GM19023 (cell line): ENCODE measurements at regions not wholly inside any gene's neighbourhood (a gene's known extent, or its start where the extent isn't known, plus 50 kb on each side); places are given as distances from the start of the nearest gene placed in this dataset.
"Not testable (repeated sequence)": the region's sequence is repeated elsewhere in the genome, so short reads cannot be mapped to it uniquely, and the experiment has no call there.

ENCODE experiments used
- ATAC-seq: cut with Tn5 transposase; IDR thresholded peaks from one replicate; pipeline ENCODE4 v1.9.1; 2021; ENCODE audit warnings: mild to moderate bottlenecking, moderate library complexity; ENCODE audit not compliant: unreplicated experiment

- ATAC-seq = no peak
Measured at GRCh38 chr15:92751528-92751927, 96.0 kb upstream of the FAM174B start.

- no peak for ATAC-seq
Measured at GRCh38 chr15:92753591-92753990, 98.0 kb upstream of the FAM174B start.

- ATAC-seq = no peak
Measured at GRCh38 chr15:92763459-92763858, 107.9 kb upstream of the FAM174B start.

GRCh38 chr15:92768131-92768530 lies 112.6 kb upstream of the FAM174B start:
- ATAC-seq = not testable (repeated sequence)

GRCh38 chr15:92770641-92771040 lies 115.1 kb upstream of the FAM174B start:
- ATAC-seq = no peak

GRCh38 chr15:92772061-92772460 lies 116.5 kb upstream of the FAM174B start:
- no peak for ATAC-seq

GRCh38 chr15:92772626-92773244 lies 117.2 kb upstream of the FAM174B start:
- ATAC-seq = no peak

- no peak for ATAC-seq
Measured at GRCh38 chr15:92773340-92773739, 117.8 kb upstream of the FAM174B start.

- no peak for ATAC-seq
Measured at GRCh38 chr15:92779874-92780273, 120.2 kb upstream of the CHD2 start.

GRCh38 chr15:92780843-92781242 lies 119.3 kb upstream of the CHD2 start:
- no peak for ATAC-seq

GRCh38 chr15:92781925-92782453 lies 118.1 kb upstream of the CHD2 start:
- no peak for ATAC-seq

- no peak for ATAC-seq
Measured at GRCh38 chr15:92787116-92787515, 113.0 kb upstream of the CHD2 start.

- ATAC-seq = no peak
Measured at GRCh38 chr15:92788196-92788595, 111.9 kb upstream of the CHD2 start.

- not testable (repeated sequence) for ATAC-seq
Measured at GRCh38 chr15:92788793-92789192, 111.3 kb upstream of the CHD2 start.

- ATAC-seq = no peak
Measured at GRCh38 chr15:92796161-92796611, 103.9 kb upstream of the CHD2 start.

GRCh38 chr15:92797168-92798052 lies 102.7 kb upstream of the CHD2 start:
- ATAC-seq = no peak

- no peak for ATAC-seq
Measured at GRCh38 chr15:92800013-92800412, 100.1 kb upstream of the CHD2 start.

- ATAC-seq = not testable (repeated sequence)
Measured at GRCh38 chr15:92800416-92801055, 99.6 kb upstream of the CHD2 start.

- ATAC-seq = not testable (repeated sequence)
Measured at GRCh38 chr15:92801056-92801773, 98.9 kb upstream of the CHD2 start.

- ATAC-seq = no peak
Measured at GRCh38 chr15:92801774-92802464, 98.2 kb upstream of the CHD2 start.
